Thyroid gland (tissue), 4 donors: ENCODE measurements at regions not wholly inside any gene's neighbourhood (a gene's known extent, or its start where the extent isn't known, plus 50 kb on each side); places are given as distances from the start of the nearest gene placed in this dataset.
"Not testable (repeated sequence)": the region's sequence is repeated elsewhere in the genome, so short reads cannot be mapped to it uniquely, and the experiment has no call there.

ENCODE experiments used
- POLR2A ChIP-seq, 2 donors: fragments of 450-650 bp; IDR thresholded peaks; one replicate each; pipeline ENCODE4 v1.6.1; 2017; ENCODE audit warnings: antibody characterized with exemption in 2 of 2, mild to moderate bottlenecking in 2 of 2, moderate library complexity in 1 of 2
- TF ChIP-seq, protein P1 (sequence below), 6 experiments: fragments of 200-600 bp in 3 of 6; fragments of 450-650 bp in 3 of 6; sonication (generic) in 3 of 6; IDR thresholded peaks; one replicate each; pipeline ENCODE4 v1.5.1; 2016 to 2019; ENCODE audit warnings: antibody characterized with exemption in 6 of 6, mild to moderate bottlenecking in 2 of 6, inconsistent platforms in 1 of 6, moderate library complexity in 1 of 6

DNA sequence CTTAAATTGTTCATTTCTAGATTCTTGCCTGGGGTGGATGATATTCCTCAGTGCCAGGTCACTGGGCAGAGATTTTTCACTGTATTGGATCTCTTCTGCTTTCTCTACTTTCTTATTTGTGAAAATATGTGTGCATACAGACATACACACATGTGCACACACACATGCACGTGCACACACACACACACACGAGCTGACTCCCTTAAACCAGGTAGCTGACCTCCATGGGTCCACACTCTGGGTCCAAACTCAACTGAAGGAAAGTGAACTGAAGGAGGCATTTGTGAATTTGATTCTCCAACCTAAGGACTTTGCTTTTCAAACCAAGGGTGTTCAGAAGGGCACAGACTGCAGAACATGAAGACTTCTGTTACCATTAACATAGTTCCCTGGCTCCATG is 113.8 kb downstream of the POTEB start:
- TF ChIP-seq, protein P1, sequence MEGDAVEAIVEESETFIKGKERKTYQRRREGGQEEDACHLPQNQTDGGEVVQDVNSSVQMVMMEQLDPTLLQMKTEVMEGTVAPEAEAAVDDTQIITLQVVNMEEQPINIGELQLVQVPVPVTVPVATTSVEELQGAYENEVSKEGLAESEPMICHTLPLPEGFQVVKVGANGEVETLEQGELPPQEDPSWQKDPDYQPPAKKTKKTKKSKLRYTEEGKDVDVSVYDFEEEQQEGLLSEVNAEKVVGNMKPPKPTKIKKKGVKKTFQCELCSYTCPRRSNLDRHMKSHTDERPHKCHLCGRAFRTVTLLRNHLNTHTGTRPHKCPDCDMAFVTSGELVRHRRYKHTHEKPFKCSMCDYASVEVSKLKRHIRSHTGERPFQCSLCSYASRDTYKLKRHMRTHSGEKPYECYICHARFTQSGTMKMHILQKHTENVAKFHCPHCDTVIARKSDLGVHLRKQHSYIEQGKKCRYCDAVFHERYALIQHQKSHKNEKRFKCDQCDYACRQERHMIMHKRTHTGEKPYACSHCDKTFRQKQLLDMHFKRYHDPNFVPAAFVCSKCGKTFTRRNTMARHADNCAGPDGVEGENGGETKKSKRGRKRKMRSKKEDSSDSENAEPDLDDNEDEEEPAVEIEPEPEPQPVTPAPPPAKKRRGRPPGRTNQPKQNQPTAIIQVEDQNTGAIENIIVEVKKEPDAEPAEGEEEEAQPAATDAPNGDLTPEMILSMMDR (IDR thresholded peaks at IDR 0.05) = not testable (repeated sequence)
- TF ChIP-seq POLR2A (IDR thresholded peaks at IDR 0.05) = not testable (repeated sequence)
